ENCODE measurements at regions not wholly inside any gene's neighbourhood (a gene's known extent, or its start where the extent isn't known, plus 50 kb on each side); places are given as distances from the start of the nearest gene placed in this dataset.

DNA sequence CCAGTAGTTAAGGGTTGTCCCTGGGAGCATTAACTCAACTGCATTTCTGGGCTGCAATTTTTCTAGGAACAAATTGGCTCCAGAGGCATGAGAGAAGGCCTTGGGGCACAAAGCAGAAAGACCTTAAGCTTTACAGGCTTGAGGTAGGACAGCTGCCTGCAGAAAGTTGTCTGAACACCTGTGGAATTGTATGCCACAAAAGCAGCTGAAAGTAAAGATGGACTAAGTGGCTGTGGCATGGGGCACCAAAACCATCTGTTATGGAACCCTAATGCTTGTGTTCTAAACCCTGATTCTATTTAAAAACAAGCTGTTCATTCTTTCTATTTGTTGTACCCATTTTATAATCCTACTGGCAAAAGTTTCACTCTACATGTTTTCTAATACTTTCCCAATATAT is 515.2 kb downstream of the GLUD2 start (continued):
- TF ChIP-seq TCFL5 (CRISPR knock-in tag; conservative IDR thresholded peaks at IDR 0.05), result no peak
- TF ChIP-seq BDP1 (IDR thresholded peaks at IDR 0.05; ENCODE audit: insufficient read depth, insufficient read length), result no peak
- no peak for TF ChIP-seq NFIX (CRISPR knock-in tag; IDR thresholded peaks at IDR 0.05; ENCODE audit: low read depth)
- no peak for TF ChIP-seq POLR3G (IDR thresholded peaks at IDR 0.05; ENCODE audit: extremely low read depth, insufficient read length, insufficient replicate concordance)

DNA sequence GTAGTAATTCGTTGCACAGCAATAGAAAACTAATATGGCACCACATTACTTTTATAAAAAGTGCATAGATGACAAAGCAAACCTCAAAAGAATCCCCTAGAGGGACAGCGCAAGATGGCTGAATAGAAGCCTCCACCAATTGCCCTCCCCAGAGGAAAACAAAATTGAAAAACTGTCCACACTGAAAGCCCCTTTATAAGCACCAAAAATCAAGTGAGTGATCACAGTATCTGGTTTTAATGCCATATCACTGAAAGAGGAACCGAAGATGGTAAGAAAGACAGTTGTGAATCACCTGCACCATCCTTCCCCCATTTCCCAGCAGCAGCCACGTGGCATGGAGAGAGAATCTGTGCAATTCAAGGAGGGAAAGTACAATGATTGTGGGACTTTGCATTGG is 522.2 kb downstream of the GLUD2 start:
- DNase-seq (ENCODE audit: extremely low read depth in 1 of 4, low spot score in 3 of 4), result no peak
- Histone ChIP-seq H3K9me3 (replicated peaks; ENCODE audit: control insufficient read depth, insufficient read depth, low read depth, low read length) (no peaks in the 10 kb centered on the region), H2AFZ (ENCODE audit: low read depth, low read length) (no peak overlapping the region), H3K4me1 (replicated peaks in 1 of 2; ENCODE audit: control insufficient read depth in 2 of 2, insufficient read depth in 2 of 2, low read length in 2 of 2) (no peaks in the 10 kb centered on the region), H3K9me1 (ENCODE audit: control insufficient read depth, insufficient read depth, low read length) (no peaks in the 10 kb centered on the region), H3K27me3 (ENCODE audit: control insufficient read depth in 2 of 2, insufficient read depth in 2 of 2, low read length in 2 of 2) (no peaks in the 10 kb centered on the region), H3K27ac (ENCODE audit: extremely low read depth, low read depth, low read length) (no peak overlapping the region), H3K9ac (ENCODE audit: insufficient read depth in 1 of 2, low read depth in 2 of 2, low read length in 2 of 2) (no peak overlapping the region), H3K79me2 (ENCODE audit: control insufficient read depth, insufficient read depth, low read length) (no peaks in the 10 kb centered on the region), H3K4me2 (ENCODE audit: insufficient read depth, low read length) (no peak overlapping the region), H3K4me3 (no peak overlapping the region), H4K20me1 (replicated peaks; ENCODE audit: control insufficient read depth, insufficient read depth, low read length) (no peaks in the 10 kb centered on the region), H3K36me3 (ENCODE audit: control insufficient read depth, insufficient read depth, low read length) (no peaks in the 10 kb centered on the region)
- ChIA-PET CTCF (ENCODE audit: low intra/inter-chr PET ratio) (no interaction called here), POLR2A (no interaction called here)
- no peak for ATAC-seq
- no TSS peak for BruUV-seq (replicated peaks)
- WGBS (ENCODE audit: insufficient coverage, low coverage, missing lambda C conversion rate), result 32% methylated on average over 2 of the region's 4 CpGs
- FAIRE-seq, result no peak
- intact Hi-C loops (cut with micrococcal nuclease), result no loop called here
- in situ Hi-C loops (cut with MboI), result no loop called here
- TF ChIP-seq SETDB1 (IDR thresholded peaks at IDR 0.05; ENCODE audit: low read length) (no peak), ZNF408 (CRISPR knock-in tag; IDR thresholded peaks at IDR 0.05; ENCODE audit: low read depth) (no peak)
- TF ChIP-seq, protein P1, sequence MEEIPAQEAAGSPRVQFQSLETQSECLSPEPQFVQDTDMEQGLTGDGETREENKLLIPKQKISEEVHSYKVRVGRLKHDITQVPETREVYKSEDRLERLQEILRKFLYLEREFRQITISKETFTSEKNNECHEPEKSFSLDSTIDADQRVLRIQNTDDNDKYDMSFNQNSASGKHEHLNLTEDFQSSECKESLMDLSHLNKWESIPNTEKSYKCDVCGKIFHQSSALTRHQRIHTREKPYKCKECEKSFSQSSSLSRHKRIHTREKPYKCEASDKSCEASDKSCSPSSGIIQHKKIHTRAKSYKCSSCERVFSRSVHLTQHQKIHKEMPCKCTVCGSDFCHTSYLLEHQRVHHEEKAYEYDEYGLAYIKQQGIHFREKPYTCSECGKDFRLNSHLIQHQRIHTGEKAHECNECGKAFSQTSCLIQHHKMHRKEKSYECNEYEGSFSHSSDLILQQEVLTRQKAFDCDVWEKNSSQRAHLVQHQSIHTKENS (CRISPR knock-in tag; IDR thresholded peaks at IDR 0.05), result no peak

All from K562 (cell line).